Right lobe of liver (tissue), 6 donors: ENCODE measurements at regions not wholly inside any gene's neighbourhood (a gene's known extent, or its start where the extent isn't known, plus 50 kb on each side); places are given as distances from the start of the nearest gene placed in this dataset.

Experiments
- ATAC-seq, 4 donors: fragments of 200-7000 bp; cut with Tn5 transposase; one replicate each; pipeline ENCODE4 v1.9.1; 2020; ENCODE audit warnings: mild to moderate bottlenecking in 4 of 4, moderate library complexity in 4 of 4
- DNase-seq, 3 donors: peaks; one replicate each; pipeline ENCODE4 v3.0.0-alpha.2; 2020
- H3K27ac ChIP-seq, 3 donors: fragments of 200-600 bp; one replicate each; pipeline ENCODE4 v1.8.0; 2022
- H3K27me3 ChIP-seq, 2 donors: fragments of 200-600 bp; one replicate each; pipeline ENCODE4 v1.8.0; 2022
- H3K36me3 ChIP-seq, 4 donors: fragments of 200-600 bp; sonication (generic) in 1 of 4; one replicate each; pipeline versions ENCODE4 v1.5.1 to v1.8.0; 2017 to 2022; ENCODE audit warnings: control low read depth in 1 of 4
- H3K4me1 ChIP-seq, 4 donors: fragments of 200-600 bp; sonication (generic) in 1 of 4; one replicate each; pipeline versions ENCODE4 v1.5.1 to v1.8.0; 2017 to 2022; ENCODE audit warnings: control low read depth in 1 of 4
- H3K4me3 ChIP-seq, 3 donors: fragments of 200-600 bp; one replicate each; pipeline ENCODE4 v1.8.0; 2022
- H3K9me3 ChIP-seq, 4 donors: fragments of 200-600 bp; sonication (generic) in 1 of 4; one replicate each; pipeline versions ENCODE4 v1.5.1 to v1.8.0; 2017 to 2022; ENCODE audit warnings: control low read depth in 1 of 4
- POLR2A ChIP-seq: fragments of 450-650 bp; IDR thresholded peaks from one replicate; pipeline ENCODE4 v1.6.1; 2017; ENCODE audit warnings: antibody characterized with exemption, mild to moderate bottlenecking
- WGBS: methylation state at CpG from one replicate; pipeline ENCODE4 v1.1.6; 2018; ENCODE audit warnings: low coverage, low lambda C conversion rate; ENCODE audit not compliant: insufficient coverage; ENCODE audit errors: missing lambda C conversion rate; 5-methylcytosine and 5-hydroxymethylcytosine counted together
- intact Hi-C, 2 donors: fragments of 100-400 bp; cut with DNase I; formaldehyde crosslinking; loops; one replicate each; pipeline versions ENCODE4 v1.11.2 to v1.14.1; 2022
- TF ChIP-seq, protein P1 (sequence below), 4 donors: fragments of 200-600 bp in 3 of 4; fragments of 450-650 bp in 1 of 4; IDR thresholded peaks; one replicate each; pipeline versions ENCODE4 v1.5.1 to v1.8.0; 2016 to 2022; ENCODE audit warnings: antibody characterized with exemption in 4 of 4, mild to moderate bottlenecking in 2 of 4
- donor health status: DM: no; HTN: yes; CAD: no.
- donor health status: DM: no; HTN: no; CAD: no.
- donor health status: DM: no; HTN: no; CAD: no.
- donor health status: DM: no; HTN: yes; CAD: no.
- donor health status: DM: no; HTN: yes; CAD: no.

GRCh38 chr6:22017766-22018165 is 279.1 kb downstream of the PRL start:
- no peak for TF ChIP-seq POLR2A
- TF ChIP-seq, protein P1, sequence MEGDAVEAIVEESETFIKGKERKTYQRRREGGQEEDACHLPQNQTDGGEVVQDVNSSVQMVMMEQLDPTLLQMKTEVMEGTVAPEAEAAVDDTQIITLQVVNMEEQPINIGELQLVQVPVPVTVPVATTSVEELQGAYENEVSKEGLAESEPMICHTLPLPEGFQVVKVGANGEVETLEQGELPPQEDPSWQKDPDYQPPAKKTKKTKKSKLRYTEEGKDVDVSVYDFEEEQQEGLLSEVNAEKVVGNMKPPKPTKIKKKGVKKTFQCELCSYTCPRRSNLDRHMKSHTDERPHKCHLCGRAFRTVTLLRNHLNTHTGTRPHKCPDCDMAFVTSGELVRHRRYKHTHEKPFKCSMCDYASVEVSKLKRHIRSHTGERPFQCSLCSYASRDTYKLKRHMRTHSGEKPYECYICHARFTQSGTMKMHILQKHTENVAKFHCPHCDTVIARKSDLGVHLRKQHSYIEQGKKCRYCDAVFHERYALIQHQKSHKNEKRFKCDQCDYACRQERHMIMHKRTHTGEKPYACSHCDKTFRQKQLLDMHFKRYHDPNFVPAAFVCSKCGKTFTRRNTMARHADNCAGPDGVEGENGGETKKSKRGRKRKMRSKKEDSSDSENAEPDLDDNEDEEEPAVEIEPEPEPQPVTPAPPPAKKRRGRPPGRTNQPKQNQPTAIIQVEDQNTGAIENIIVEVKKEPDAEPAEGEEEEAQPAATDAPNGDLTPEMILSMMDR (IDR thresholded peaks at IDR 0.05) = no peak
- 74% methylated on average over 4 of the region's 4 CpGs for WGBS
- Histone ChIP-seq H3K4me3 (no peak overlapping the region), H3K4me1 (no peaks in the 10 kb centered on the region), H3K27me3 (no peaks in the 10 kb centered on the region), H3K27ac (no peak overlapping the region), H3K9me3 (no peaks in the 10 kb centered on the region), H3K36me3 (no peaks in the 10 kb centered on the region)
- DNase-seq (no peak), ATAC-seq (no peak)
- intact Hi-C loops = no loop called here

- TF ChIP-seq POLR2A = no peak
- TF ChIP-seq, protein P1 (IDR thresholded peaks at IDR 0.05) = no peak
- H3K27ac ChIP-seq = no peak overlapping the region
- H3K27me3 ChIP-seq = no peaks in the 10 kb centered on the region
- intact Hi-C loops = no loop called here
- no peaks in the 10 kb centered on the region for H3K36me3 ChIP-seq
- no peak overlapping the region for H3K4me3 ChIP-seq
- WGBS = 93% methylated on average over 5 of the region's 5 CpGs
- DNase-seq = no peak
- no peaks in the 10 kb centered on the region for H3K4me1 ChIP-seq
- ATAC-seq = no peak
- H3K9me3 ChIP-seq = no peaks in the 10 kb centered on the region
Measured at GRCh38 chr6:22019857-22020256, 277.0 kb downstream of the PRL start.

GRCh38 chr6:22020299-22021003 is 276.4 kb downstream of the PRL start:
- H3K4me1 ChIP-seq = no peaks in the 10 kb centered on the region
- TF ChIP-seq, protein P1 (IDR thresholded peaks at IDR 0.05) = no peak
- TF ChIP-seq POLR2A = no peak
- no peaks in the 10 kb centered on the region for H3K36me3 ChIP-seq
- no peaks in the 10 kb centered on the region for H3K9me3 ChIP-seq
- WGBS = 32% methylated on average over 5 of the region's 5 CpGs
- no peak overlapping the region for H3K4me3 ChIP-seq
- no peak for ATAC-seq
- H3K27ac ChIP-seq = no peak overlapping the region
- no peak for DNase-seq
- intact Hi-C loops = no loop called here
- no peaks in the 10 kb centered on the region for H3K27me3 ChIP-seq

- Histone ChIP-seq H3K4me1 (no peaks in the 10 kb centered on the region), H3K36me3 (no peaks in the 10 kb centered on the region), H3K27me3 (no peaks in the 10 kb centered on the region), H3K27ac (no peak overlapping the region), H3K9me3 (no peaks in the 10 kb centered on the region), H3K4me3 (no peak overlapping the region)
- ATAC-seq (no peak), DNase-seq (no peak)
- WGBS = 38% methylated on average over 1 of the region's 1 CpG
- intact Hi-C loops = no loop called here
- TF ChIP-seq, protein P1 (IDR thresholded peaks at IDR 0.05) = no peak
- no peak for TF ChIP-seq POLR2A
Measured at GRCh38 chr6:22021966-22022365, 274.9 kb downstream of the PRL start.
